HCT116 (cell line): ENCODE measurements at regions not wholly inside any gene's neighbourhood (a gene's known extent, or its start where the extent isn't known, plus 50 kb on each side); places are given as distances from the start of the nearest gene placed in this dataset.

Experiments
- ATAC-seq: fragments of 200-7000 bp; cut with Tn5 transposase; 2 replicates; pipeline ENCODE4 v1.9.1; 2020; ENCODE audit warnings: mild to moderate bottlenecking, moderate library complexity
- BruUV-seq: library from RNA; stranded (reverse); fragments of 400-500 nt; replicated peaks from 2 replicates; lab custom pipeline; 2021; lab: Mats Ljungman, UMichigan
- CTCF ChIA-PET: fragments of 300-600 bp; sonication (Branson Sonifier 250); formaldehyde crosslinking; loops from one replicate; lab custom pipeline; 2021; ENCODE audit warnings: antibody characterized with exemption; lab: Charles Lee
- POLR2A ChIA-PET: fragments of 300-600, 350-600 bp; sonication (Branson Sonifier 250); formaldehyde crosslinking; loops from one replicate; lab custom pipeline; 2021; ENCODE audit warnings: antibody characterized with exemption; lab: Charles Lee
- RAD21 ChIA-PET, 2 experiments: fragments of 300-600 bp; sonication (Branson Sonifier 250); formaldehyde crosslinking; loops; one replicate each; lab custom pipeline; 2023; ENCODE audit warnings: low total read pairs in 2 of 2; ENCODE audit not compliant: uncharacterized antibody in 2 of 2, unreplicated experiment in 2 of 2, low non-redundant PET in 1 of 2; lab: Charles Lee
- DNase-seq: peaks from one replicate; pipeline ENCODE4 v3.0.0-alpha.2; 2010; ENCODE audit warnings: low read depth, low spot score
- H2AFZ ChIP-seq: fragments of 200-600 bp; shearing (Covaris generic), sonication (generic); 2 replicates; pipeline ENCODE4 v1.6.1; 2017; ENCODE audit warnings: low read depth, mixed run types, mixed read lengths, antibody characterized with exemption, low read length; ENCODE audit not compliant: poor library complexity, severe bottlenecking
- H3K27ac ChIP-seq: 2 replicates; pipeline ENCODE4 v1.5.1; 2012; ENCODE audit warnings: low read depth, low read length
- H3K27me3 ChIP-seq: fragments of 200-600 bp; sonication (generic); 2 replicates; pipeline ENCODE4 v1.6.1; 2016; ENCODE audit warnings: mixed run types, low read length, mixed read lengths; ENCODE audit not compliant: insufficient read depth
- H3K36me3 ChIP-seq, 2 experiments: fragments of 200-500 bp in 1 of 2; fragments of 200-600 bp in 1 of 2; sonication (Bioruptor generic) in 1 of 2; sonication (generic) in 1 of 2; 2 replicates each; pipeline versions ENCODE4 v1.5.1 to v1.6.1; 2014 to 2016; ENCODE audit warnings: low read length in 2 of 2, inconsistent platforms in 1 of 2, mixed read lengths in 1 of 2, mixed run types in 1 of 2; ENCODE audit not compliant: insufficient read depth in 2 of 2, control insufficient read depth in 1 of 2
- H3K4me1 ChIP-seq, 2 experiments: fragments of 200-600 bp in 1 of 2; sonication (generic) in 1 of 2; 2 replicates each; pipeline versions ENCODE4 v1.5.1 to v1.6.1; 2012 to 2017; ENCODE audit warnings: low read length in 2 of 2, inconsistent platforms in 1 of 2, mild to moderate bottlenecking in 1 of 2, mixed read lengths in 1 of 2, mixed run types in 1 of 2, moderate library complexity in 1 of 2; ENCODE audit not compliant: insufficient read depth in 2 of 2, control insufficient read depth in 1 of 2
- H3K4me2 ChIP-seq: fragments of 200-600 bp; sonication (generic); 2 replicates; pipeline ENCODE4 v1.6.1; 2017; ENCODE audit warnings: mixed run types, low read length, mixed read lengths
- H3K4me3 ChIP-seq, 2 experiments: fragments of 200-600 bp in 1 of 2; sonication (generic) in 1 of 2; replicated peaks in 1 of 2; 2 replicates each; pipeline ENCODE4 v1.5.1; 2011 to 2016; ENCODE audit warnings: low read length in 2 of 2, control low read depth in 1 of 2, low read depth in 1 of 2, mild to moderate bottlenecking in 1 of 2, mixed read lengths in 1 of 2, mixed run types in 1 of 2
- H3K79me2 ChIP-seq: fragments of 200-600 bp; sonication (generic); 2 replicates; pipeline ENCODE4 v1.6.1; 2017; ENCODE audit warnings: mild to moderate bottlenecking, mixed run types, low read length, moderate library complexity, mixed read lengths; ENCODE audit not compliant: insufficient read depth
- H3K9ac ChIP-seq: fragments of 200-600 bp; sonication (generic); 2 replicates; pipeline ENCODE4 v1.6.1; 2016; ENCODE audit warnings: low read length, mixed read lengths
- H3K9me2 ChIP-seq: fragments of 200-600 bp; sonication (generic), shearing (Covaris generic); 2 replicates; pipeline ENCODE4 v1.6.1; 2017; ENCODE audit warnings: mixed run types, mild to moderate bottlenecking, moderate library complexity; ENCODE audit not compliant: insufficient read depth
- H3K9me3 ChIP-seq, 2 experiments: fragments of 200-500 bp in 1 of 2; fragments of 200-600 bp in 1 of 2; sonication (Bioruptor generic) in 1 of 2; sonication (generic) in 1 of 2; 2 replicates each; pipeline ENCODE4 v1.6.1; 2014 to 2017; ENCODE audit warnings: low read length in 2 of 2, mixed read lengths in 2 of 2, inconsistent platforms in 1 of 2, low read depth in 1 of 2, mild to moderate bottlenecking in 1 of 2, mixed run types in 1 of 2, moderate library complexity in 1 of 2; ENCODE audit not compliant: control insufficient read depth in 1 of 2, insufficient read depth in 1 of 2
- H4K20me1 ChIP-seq: fragments of 200-600 bp; sonication (generic), shearing (Covaris generic); 2 replicates; pipeline ENCODE4 v1.6.1; 2017; ENCODE audit warnings: mixed run types, mild to moderate bottlenecking, moderate library complexity; ENCODE audit not compliant: insufficient read depth
- CBX3 ChIP-seq: IDR thresholded peaks from 2 replicates; pipeline ENCODE4 v1.6.1; 2012; ENCODE audit warnings: low read depth
- EGR1 ChIP-seq: IDR thresholded peaks from 2 replicates; pipeline ENCODE4 v1.6.1; 2012; ENCODE audit warnings: low read depth
- EZH2 ChIP-seq: fragments of 200-600 bp; sonication (generic); IDR thresholded peaks from 2 replicates; pipeline ENCODE4 v1.6.1; 2017; ENCODE audit warnings: antibody characterized with exemption, mixed run types
- EZH2phosphoT487 ChIP-seq: fragments of 200-600 bp; IDR thresholded peaks from 2 replicates; pipeline ENCODE4 v1.6.1; 2018; ENCODE audit warnings: antibody characterized with exemption, borderline replicate concordance
- FOSL1 ChIP-seq: IDR thresholded peaks from 2 replicates; pipeline ENCODE4 v1.6.1; 2012; ENCODE audit warnings: low read depth
- POLR2A ChIP-seq: IDR thresholded peaks from 2 replicates; pipeline ENCODE4 v1.7.0; 2011; ENCODE audit warnings: borderline replicate concordance; ENCODE audit not compliant: insufficient read depth, insufficient read length; ENCODE audit errors: extremely low read depth
- SIN3A ChIP-seq: IDR thresholded peaks from 2 replicates; pipeline ENCODE4 v1.6.1; 2012; ENCODE audit warnings: low read depth
- SP1 ChIP-seq: IDR thresholded peaks from 2 replicates; pipeline ENCODE4 v1.6.1; 2012; ENCODE audit warnings: low read depth
- SRF ChIP-seq: IDR thresholded peaks from 2 replicates; pipeline ENCODE4 v1.6.1; 2012; ENCODE audit warnings: low read depth
- TCF7L2 ChIP-seq: IDR thresholded peaks from 2 replicates; pipeline ENCODE4 v1.7.0; 2011; ENCODE audit warnings: borderline replicate concordance, inconsistent platforms; ENCODE audit not compliant: insufficient read depth, insufficient read length; ENCODE audit errors: extremely low read depth
- YY1 ChIP-seq: IDR thresholded peaks from 2 replicates; pipeline ENCODE4 v1.6.1; 2011; ENCODE audit warnings: low read length, low read depth, moderate library complexity, mild to moderate bottlenecking; ENCODE audit not compliant: insufficient replicate concordance; ENCODE audit errors: extremely low read depth
- ZNF274 ChIP-seq: fragments of 200-500 bp; sonication (Bioruptor generic); IDR thresholded peaks from 2 replicates; pipeline ENCODE4 v1.6.1; 2014; ENCODE audit warnings: mild to moderate bottlenecking, low read depth, low read length, inconsistent platforms
- intact Hi-C: fragments of 100-400 bp; cut with micrococcal nuclease; formaldehyde crosslinking; loops from 2 replicates; pipeline ENCODE4 v1.10.0; 2022
- TF ChIP-seq, protein P1 (sequence below): IDR thresholded peaks from 2 replicates; pipeline ENCODE4 v1.6.1; 2011; ENCODE audit warnings: mild to moderate bottlenecking, low read length, moderate library complexity; ENCODE audit not compliant: insufficient replicate concordance; ENCODE audit errors: extremely low read depth
- TF ChIP-seq, protein P2 (sequence below): IDR thresholded peaks from 2 replicates; pipeline ENCODE4 v1.6.1; 2012
- TF ChIP-seq, protein P3 (sequence below): IDR thresholded peaks from 2 replicates; pipeline ENCODE4 v1.6.1; 2012
- TF ChIP-seq, protein P4 (sequence below), 3 experiments: fragments of 200-600 bp in 1 of 3; sonication (generic) in 1 of 3; IDR thresholded peaks in 2 of 3; conservative IDR thresholded peaks in 1 of 3; 2 replicates each; pipeline ENCODE4 v1.5.1; 2012 to 2017; ENCODE audit warnings: low read depth in 2 of 3, low read length in 2 of 3, antibody characterized with exemption in 1 of 3, borderline replicate concordance in 1 of 3, control low read depth in 1 of 3, mild to moderate bottlenecking in 1 of 3, mixed read lengths in 1 of 3, mixed run types in 1 of 3, moderate library complexity in 1 of 3; ENCODE audit not compliant: insufficient read depth in 1 of 3

DNA sequence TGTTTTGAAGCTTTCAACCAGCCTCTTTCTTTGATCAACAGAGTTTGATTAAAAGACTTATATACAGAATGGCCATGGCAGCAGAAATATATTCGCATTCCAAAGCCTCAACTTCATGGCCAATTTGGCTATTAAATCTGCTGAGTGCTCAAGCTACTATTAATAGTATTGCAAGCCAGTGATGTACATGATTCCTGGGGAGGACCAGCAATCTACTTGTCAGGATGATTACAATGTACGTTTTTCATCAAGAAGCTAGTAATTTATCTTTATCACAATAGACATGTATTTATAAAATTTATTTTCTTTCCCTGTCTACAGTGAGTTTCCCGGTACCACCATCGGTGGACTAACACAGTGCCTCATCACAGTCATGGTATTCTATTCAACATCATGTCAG is 515.5 kb downstream of the AMY1C start (continued):
- TF ChIP-seq, protein P1, sequence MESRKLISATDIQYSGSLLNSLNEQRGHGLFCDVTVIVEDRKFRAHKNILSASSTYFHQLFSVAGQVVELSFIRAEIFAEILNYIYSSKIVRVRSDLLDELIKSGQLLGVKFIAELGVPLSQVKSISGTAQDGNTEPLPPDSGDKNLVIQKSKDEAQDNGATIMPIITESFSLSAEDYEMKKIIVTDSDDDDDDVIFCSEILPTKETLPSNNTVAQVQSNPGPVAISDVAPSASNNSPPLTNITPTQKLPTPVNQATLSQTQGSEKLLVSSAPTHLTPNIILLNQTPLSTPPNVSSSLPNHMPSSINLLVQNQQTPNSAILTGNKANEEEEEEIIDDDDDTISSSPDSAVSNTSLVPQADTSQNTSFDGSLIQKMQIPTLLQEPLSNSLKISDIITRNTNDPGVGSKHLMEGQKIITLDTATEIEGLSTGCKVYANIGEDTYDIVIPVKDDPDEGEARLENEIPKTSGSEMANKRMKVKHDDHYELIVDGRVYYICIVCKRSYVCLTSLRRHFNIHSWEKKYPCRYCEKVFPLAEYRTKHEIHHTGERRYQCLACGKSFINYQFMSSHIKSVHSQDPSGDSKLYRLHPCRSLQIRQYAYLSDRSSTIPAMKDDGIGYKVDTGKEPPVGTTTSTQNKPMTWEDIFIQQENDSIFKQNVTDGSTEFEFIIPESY: no peak
- TF ChIP-seq POLR2A: no peak
- TF ChIP-seq EZH2: no peak
- no peak for TF ChIP-seq TCF7L2
- TF ChIP-seq YY1: no peak
- TF ChIP-seq, protein P2, sequence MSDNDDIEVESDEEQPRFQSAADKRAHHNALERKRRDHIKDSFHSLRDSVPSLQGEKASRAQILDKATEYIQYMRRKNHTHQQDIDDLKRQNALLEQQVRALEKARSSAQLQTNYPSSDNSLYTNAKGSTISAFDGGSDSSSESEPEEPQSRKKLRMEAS: no peak
- no peak for TF ChIP-seq FOSL1
- TF ChIP-seq, protein P3, sequence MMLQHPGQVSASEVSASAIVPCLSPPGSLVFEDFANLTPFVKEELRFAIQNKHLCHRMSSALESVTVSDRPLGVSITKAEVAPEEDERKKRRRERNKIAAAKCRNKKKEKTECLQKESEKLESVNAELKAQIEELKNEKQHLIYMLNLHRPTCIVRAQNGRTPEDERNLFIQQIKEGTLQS: no peak

DNA sequence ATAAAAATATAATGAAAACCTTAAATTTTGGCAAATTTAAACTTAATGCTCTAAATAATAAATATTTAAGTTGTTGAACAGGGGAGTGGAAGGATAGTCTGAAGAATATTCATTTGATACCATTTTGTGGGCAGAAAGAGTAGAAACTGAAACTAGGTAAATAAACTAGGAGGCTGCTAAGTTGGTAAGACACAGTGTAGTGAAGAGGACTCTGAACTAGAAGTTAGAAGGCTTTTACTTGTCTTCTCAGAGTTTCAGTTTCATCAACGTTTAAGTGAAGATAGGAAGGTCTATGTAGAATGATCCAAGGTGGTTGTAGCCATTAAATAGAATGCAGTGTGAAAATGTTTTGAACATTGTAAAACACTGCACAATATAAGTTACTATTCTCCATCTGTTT is 516.9 kb downstream of the AMY1C start:
- no TSS peak for BruUV-seq
- no peaks in the 10 kb centered on the region; a peak in 1 of 4 replicates for H3K36me3 ChIP-seq
- DNase-seq: no peak
- H3K9me2 ChIP-seq: no peaks in the 10 kb centered on the region
- H2AFZ ChIP-seq: no peak overlapping the region
- no peaks in the 10 kb centered on the region for H3K27me3 ChIP-seq
- no peak for ATAC-seq
- H4K20me1 ChIP-seq: no peaks in the 10 kb centered on the region
- intact Hi-C loops: no loop called here
- no peak overlapping the region for H3K9ac ChIP-seq
- H3K4me3 ChIP-seq: no peak overlapping the region
- ChIA-PET POLR2A (no interaction called here), CTCF (no interaction called here), RAD21 (no interaction called here)
- H3K27ac ChIP-seq: no peak overlapping the region
- no peak overlapping the region for H3K4me2 ChIP-seq
- H3K79me2 ChIP-seq: no peaks in the 10 kb centered on the region
- H3K4me1 ChIP-seq: no peaks in the 10 kb centered on the region
- peaks cover 0 to 9% of the 10 kb centered on the region in 2 experiments; a peak in 2 of 4 replicates for H3K9me3 ChIP-seq
- TF ChIP-seq, protein P2: no peak
- TF ChIP-seq SP1 (no peak), SIN3A (no peak), EGR1 (no peak), SRF (no peak), ZNF274 (no peak), TCF7L2 (no peak), POLR2A (no peak), EZH2 (no peak), CBX3 (no peak), EZH2phosphoT487 (no peak)
- TF ChIP-seq, protein P4, sequence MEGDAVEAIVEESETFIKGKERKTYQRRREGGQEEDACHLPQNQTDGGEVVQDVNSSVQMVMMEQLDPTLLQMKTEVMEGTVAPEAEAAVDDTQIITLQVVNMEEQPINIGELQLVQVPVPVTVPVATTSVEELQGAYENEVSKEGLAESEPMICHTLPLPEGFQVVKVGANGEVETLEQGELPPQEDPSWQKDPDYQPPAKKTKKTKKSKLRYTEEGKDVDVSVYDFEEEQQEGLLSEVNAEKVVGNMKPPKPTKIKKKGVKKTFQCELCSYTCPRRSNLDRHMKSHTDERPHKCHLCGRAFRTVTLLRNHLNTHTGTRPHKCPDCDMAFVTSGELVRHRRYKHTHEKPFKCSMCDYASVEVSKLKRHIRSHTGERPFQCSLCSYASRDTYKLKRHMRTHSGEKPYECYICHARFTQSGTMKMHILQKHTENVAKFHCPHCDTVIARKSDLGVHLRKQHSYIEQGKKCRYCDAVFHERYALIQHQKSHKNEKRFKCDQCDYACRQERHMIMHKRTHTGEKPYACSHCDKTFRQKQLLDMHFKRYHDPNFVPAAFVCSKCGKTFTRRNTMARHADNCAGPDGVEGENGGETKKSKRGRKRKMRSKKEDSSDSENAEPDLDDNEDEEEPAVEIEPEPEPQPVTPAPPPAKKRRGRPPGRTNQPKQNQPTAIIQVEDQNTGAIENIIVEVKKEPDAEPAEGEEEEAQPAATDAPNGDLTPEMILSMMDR (IDR thresholded peaks at IDR 0.05 in 2 of 3, conservative IDR thresholded peaks at IDR 0.05 in 1 of 3; ENCODE audit: borderline replicate concordance in 1 of 3, insufficient read depth in 1 of 3, low read depth in 2 of 3, low read length in 2 of 3): no peak
- TF ChIP-seq, protein P3: no peak
